Kidney (tissue), 13 donors: ENCODE measurements at regions not wholly inside any gene's neighbourhood (a gene's known extent, or its start where the extent isn't known, plus 50 kb on each side); places are given as distances from the start of the nearest gene placed in this dataset.

Source experiments
- DNase-seq, 5 donors: peaks; one replicate each; pipeline ENCODE4 v3.0.0-alpha.2; 2013 to 2020
- FAIRE-seq: peaks from 2 replicates; lab custom pipeline; 2012; peaks lifted over from hg19 to GRCh38; lab: Jason Lieb, UNC
- H3K27ac ChIP-seq, 2 donors: one replicate each; pipeline ENCODE4 v1.7.0; 2013; ENCODE audit warnings: low read depth in 2 of 2, low read length in 2 of 2, inconsistent platforms in 1 of 2
- H3K27me3 ChIP-seq: one replicate; pipeline ENCODE4 v1.7.1; 2013; ENCODE audit warnings: low read length, inconsistent platforms; ENCODE audit not compliant: control insufficient read depth, insufficient read depth
- H3K36me3 ChIP-seq, 3 donors: one replicate each; pipeline versions ENCODE4 v1.7.0 to v1.7.1; 2013; ENCODE audit warnings: low read length in 3 of 3, control low read depth in 1 of 3, inconsistent platforms in 1 of 3; ENCODE audit not compliant: insufficient read depth in 3 of 3, control insufficient read depth in 2 of 3
- H3K4me1 ChIP-seq, 3 donors: one replicate each; pipeline versions ENCODE4 v1.7.0 to v1.7.1; 2013; ENCODE audit warnings: low read length in 3 of 3, inconsistent platforms in 1 of 3, low read depth in 1 of 3; ENCODE audit not compliant: control insufficient read depth in 2 of 3, insufficient read depth in 2 of 3
- H3K4me3 ChIP-seq, 3 donors: one replicate each; pipeline versions ENCODE4 v1.7.0 to v1.8.1; 2013; ENCODE audit warnings: low read length in 3 of 3, control low read depth in 1 of 3, inconsistent platforms in 1 of 3
- H3K9ac ChIP-seq, 3 donors: one replicate each; pipeline versions ENCODE4 v1.7.0 to v1.7.1; 2013; ENCODE audit warnings: low read length in 3 of 3, control low read depth in 1 of 3, inconsistent platforms in 1 of 3
- H3K9me3 ChIP-seq, 3 donors: one replicate each; pipeline versions ENCODE4 v1.7.0 to v1.7.1; 2013; ENCODE audit warnings: low read length in 3 of 3, control low read depth in 1 of 3, inconsistent platforms in 1 of 3; ENCODE audit not compliant: control insufficient read depth in 2 of 3, insufficient read depth in 1 of 3
- intact Hi-C: fragments of 100-400 bp; cut with DNase I; formaldehyde crosslinking; loops from one replicate; pipeline ENCODE4 v1.11.1; 2022
- TF ChIP-seq, protein P1 (sequence below): IDR thresholded peaks from 3 replicates; pipeline ENCODE4 v1.5.1; 2012; ENCODE audit warnings: mild to moderate bottlenecking, moderate library complexity, borderline replicate concordance; ENCODE audit not compliant: insufficient read depth; ENCODE audit errors: extremely low read depth
- donor health status: control.
- donor health status: control.
- donor health status: control.
- donor health status: control.
- donor health status: control.
- donor health status: DM: yes; HTN: yes; CAD: no.
- donor health status: Normal renal cell carcinoma (clear cell type).

DNA sequence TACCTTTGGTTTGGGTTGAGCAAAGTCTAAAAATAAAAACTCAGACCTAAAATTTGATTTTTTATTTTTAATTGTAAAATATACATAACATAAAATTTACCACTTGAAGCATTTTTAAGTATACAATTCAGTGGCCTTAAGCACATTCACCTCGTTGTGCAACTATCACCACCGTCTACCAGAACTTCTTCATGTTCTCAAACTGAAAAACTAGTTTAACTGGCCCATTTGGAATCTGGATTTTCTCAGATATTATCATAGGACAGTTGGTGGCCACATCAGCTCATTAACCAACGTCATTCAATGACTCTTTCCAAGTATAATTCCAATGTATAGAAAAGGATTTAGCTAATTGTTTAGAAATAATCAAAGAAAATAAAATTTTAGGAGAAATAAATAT lies 319.3 kb downstream of the TLE1 start:
- H3K9me3 ChIP-seq, result no peaks in the 10 kb centered on the region
- H3K27me3 ChIP-seq, result no peaks in the 10 kb centered on the region
- no peaks in the 10 kb centered on the region for H3K36me3 ChIP-seq
- intact Hi-C loops, result no loop called here
- FAIRE-seq (no peak), DNase-seq (no peak)
- TF ChIP-seq, protein P1, sequence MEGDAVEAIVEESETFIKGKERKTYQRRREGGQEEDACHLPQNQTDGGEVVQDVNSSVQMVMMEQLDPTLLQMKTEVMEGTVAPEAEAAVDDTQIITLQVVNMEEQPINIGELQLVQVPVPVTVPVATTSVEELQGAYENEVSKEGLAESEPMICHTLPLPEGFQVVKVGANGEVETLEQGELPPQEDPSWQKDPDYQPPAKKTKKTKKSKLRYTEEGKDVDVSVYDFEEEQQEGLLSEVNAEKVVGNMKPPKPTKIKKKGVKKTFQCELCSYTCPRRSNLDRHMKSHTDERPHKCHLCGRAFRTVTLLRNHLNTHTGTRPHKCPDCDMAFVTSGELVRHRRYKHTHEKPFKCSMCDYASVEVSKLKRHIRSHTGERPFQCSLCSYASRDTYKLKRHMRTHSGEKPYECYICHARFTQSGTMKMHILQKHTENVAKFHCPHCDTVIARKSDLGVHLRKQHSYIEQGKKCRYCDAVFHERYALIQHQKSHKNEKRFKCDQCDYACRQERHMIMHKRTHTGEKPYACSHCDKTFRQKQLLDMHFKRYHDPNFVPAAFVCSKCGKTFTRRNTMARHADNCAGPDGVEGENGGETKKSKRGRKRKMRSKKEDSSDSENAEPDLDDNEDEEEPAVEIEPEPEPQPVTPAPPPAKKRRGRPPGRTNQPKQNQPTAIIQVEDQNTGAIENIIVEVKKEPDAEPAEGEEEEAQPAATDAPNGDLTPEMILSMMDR, result no peak
- H3K4me1 ChIP-seq, result peaks cover 0 to 3% (median 0%) of the 10 kb centered on the region in 3 donors
- H3K9ac ChIP-seq, result no peak overlapping the region
- no peak overlapping the region for H3K27ac ChIP-seq
- H3K4me3 ChIP-seq, result no peak overlapping the region

- Histone ChIP-seq H3K36me3 (no peaks in the 10 kb centered on the region), H3K4me1 (no peaks in the 10 kb centered on the region), H3K9ac (no peak overlapping the region), H3K4me3 (no peak overlapping the region), H3K27ac (no peak overlapping the region), H3K9me3 (no peaks in the 10 kb centered on the region), H3K27me3 (no peaks in the 10 kb centered on the region)
- TF ChIP-seq, protein P1, result no peak
- intact Hi-C loops, result no loop called here
- DNase-seq (no peak), FAIRE-seq (no peak)
These were observed 320.2 kb downstream of the TLE1 start for GRCh38 chr9:81369121-81369520.

DNA sequence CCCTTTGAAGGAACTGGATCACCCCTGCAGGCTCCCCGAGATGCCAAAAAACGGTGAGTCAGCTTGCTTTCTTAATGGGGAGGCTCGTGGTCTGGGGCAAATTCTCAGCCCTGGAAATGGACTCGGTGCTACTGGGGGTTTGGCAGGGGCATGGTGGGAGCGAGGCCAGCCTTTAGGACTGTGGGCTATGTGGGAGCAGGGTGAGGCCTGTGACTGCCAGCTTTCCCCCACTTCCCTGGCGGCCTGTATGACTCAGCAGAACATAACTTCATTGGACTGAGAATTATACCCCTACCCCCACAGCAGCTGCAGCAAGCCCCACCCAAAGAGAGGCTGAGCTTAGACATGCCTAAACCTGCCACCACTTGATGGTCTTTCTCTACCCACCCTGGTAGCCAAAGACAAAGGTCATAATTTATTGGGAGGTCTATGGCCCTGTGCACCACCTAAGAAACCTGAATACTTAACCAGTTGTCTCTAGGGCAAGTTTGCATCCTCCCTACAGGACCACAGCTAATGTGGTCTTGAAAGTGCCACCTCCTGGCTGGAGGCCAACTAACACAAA lies 325.3 kb downstream of the TLE1 start:
- Histone ChIP-seq H3K4me1 (no peaks in the 10 kb centered on the region), H3K9ac (no peak overlapping the region), H3K9me3 (no peaks in the 10 kb centered on the region), H3K4me3 (no peak overlapping the region), H3K36me3 (no peaks in the 10 kb centered on the region), H3K27me3 (no peaks in the 10 kb centered on the region), H3K27ac (no peak overlapping the region)
- no peak for FAIRE-seq
- no peak for DNase-seq
- TF ChIP-seq, protein P1, result no peak
- intact Hi-C loops, result no loop called here

GRCh38 chr9:81361296-81361695 lies 328.1 kb downstream of the TLE1 start:
- intact Hi-C loops, result no loop called here
- no peak overlapping the region for H3K9ac ChIP-seq
- DNase-seq, result peak in 2 of 5 donors; percentile 36 to 45
- no peaks in the 10 kb centered on the region for H3K27me3 ChIP-seq
- H3K27ac ChIP-seq, result no peak overlapping the region
- TF ChIP-seq, protein P1, result no peak
- H3K4me1 ChIP-seq, result no peaks in the 10 kb centered on the region
- FAIRE-seq, result no peak
- no peak overlapping the region for H3K4me3 ChIP-seq
- H3K9me3 ChIP-seq, result no peaks in the 10 kb centered on the region
- H3K36me3 ChIP-seq, result no peaks in the 10 kb centered on the region
